ENCODE measurements at regions not wholly inside any gene's neighbourhood (a gene's known extent, or its start where the extent isn't known, plus 50 kb on each side); places are given as distances from the start of the nearest gene placed in this dataset.
"Not testable (repeated sequence)": the region's sequence is repeated elsewhere in the genome, so short reads cannot be mapped to it uniquely, and the experiment has no call there.

- no peak for DNase-seq (ENCODE audit: low read depth)
Measured at GRCh38 chr12:131274906-131275305, 321.2 kb downstream of the ADGRD1 start.

DNA sequence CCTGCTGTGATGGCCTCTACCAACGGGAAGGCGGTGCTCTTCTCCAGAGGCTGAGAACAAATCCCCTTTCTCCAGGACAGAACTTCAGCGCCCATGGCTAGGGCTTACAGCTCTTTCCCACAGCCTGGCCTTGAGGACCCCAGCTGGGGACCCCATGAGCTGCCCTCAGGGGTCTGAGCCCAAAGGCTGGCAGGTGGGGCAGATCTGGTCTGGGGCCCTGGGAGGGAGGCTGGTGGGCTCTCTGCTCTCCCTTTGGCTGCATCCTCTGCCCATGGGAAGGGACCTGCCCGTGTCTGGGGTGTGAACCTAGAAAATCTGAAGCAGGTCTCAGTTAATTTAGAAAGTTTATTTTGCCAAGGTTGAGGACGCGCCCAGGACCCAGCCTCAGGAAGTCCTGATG lies 322.1 kb downstream of the ADGRD1 start:
- no peak for DNase-seq (ENCODE audit: low read depth)

GRCh38 chr12:131276501-131277185 lies 322.9 kb downstream of the ADGRD1 start:
- DNase-seq (ENCODE audit: low read depth) = no peak

GRCh38 chr12:131277186-131278091 lies 323.7 kb downstream of the ADGRD1 start:
- DNase-seq (ENCODE audit: low read depth) = not testable (repeated sequence)

DNA sequence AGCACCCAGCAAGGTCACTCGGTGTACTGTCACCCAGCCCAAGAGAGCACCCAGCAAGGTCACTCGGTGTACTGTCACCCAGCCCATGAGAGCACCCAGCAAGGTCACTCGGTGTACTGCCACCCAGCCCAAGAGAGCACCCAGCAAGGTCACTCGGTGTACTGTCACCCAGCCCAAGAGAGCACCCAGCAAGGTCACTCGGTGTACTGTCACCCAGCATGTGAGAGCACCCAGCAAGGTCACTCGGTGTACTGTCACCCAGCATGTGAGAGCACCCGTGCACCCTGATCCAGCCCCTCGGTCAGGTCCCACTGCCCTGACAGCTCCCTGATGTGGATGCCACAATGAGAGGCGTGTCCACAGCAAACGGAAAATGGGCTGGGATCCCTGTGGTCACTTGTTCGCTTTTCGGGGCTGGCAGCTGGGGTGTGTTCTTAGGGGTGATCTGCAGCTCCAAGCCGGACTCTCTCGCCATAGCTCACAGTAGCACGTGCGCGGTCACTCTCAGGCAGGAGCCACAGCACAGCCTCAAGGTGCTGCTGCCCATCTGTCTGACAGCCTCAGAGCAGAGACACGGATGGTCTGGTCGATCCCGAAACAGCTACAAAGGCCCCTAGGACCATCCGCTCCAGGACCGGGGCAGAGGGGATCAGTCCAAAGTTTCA lies 324.9 kb downstream of the ADGRD1 start:
- DNase-seq (ENCODE audit: low read depth) = not testable (repeated sequence)

DNA sequence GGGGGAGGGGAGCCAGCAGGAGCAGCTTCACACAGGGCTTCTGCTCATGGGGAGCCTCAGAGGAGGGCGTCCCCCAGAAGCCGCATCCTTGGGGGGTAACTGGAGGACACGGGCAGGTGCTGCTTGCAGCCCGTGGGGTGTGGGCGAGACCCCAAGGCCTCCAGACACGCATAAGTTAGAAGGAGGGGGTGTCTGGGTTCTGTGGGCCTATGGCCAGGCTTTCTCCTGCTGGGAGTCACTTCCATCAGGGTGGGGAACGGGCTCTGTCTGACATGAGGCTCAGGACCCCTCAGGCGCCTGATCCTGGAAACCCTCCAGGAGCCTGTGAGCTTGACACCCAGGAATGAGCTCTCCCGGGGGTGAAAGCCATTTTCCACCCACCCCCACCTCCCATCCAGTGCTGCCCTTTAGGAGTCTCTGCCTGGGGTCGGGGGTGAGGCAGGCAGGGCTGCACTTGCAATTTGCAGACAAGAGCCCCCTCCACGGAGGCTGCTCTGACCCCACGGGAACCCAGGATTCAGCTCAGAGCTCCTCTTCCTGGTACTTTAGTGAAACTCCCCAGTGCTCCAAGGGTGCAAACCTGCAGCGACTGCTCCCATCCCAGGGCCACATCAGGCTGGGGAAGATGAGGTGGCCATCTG lies 325.7 kb downstream of the ADGRD1 start:
- no peak for DNase-seq (ENCODE audit: low read depth)

DNA sequence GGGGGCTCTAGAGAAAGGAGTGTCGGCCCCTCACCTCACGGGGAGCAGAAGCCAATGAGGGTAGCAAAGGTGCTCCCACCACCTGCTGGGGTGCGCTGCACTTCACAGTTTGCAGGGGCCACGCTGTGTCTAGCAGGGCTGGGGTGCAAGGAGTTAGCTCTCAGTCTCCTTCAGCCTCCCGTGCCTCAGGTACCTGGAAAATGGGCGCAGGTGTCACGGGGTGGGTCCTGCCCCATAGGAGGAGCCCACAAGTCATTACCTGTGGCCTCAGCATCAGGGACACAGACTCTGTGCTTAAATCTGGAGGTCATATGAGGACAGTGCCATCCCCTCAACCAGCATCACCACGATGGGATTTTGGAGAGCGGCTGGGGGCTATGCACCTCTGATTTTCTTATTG lies 326.7 kb downstream of the ADGRD1 start:
- DNase-seq (ENCODE audit: low read depth) = no peak

DNA sequence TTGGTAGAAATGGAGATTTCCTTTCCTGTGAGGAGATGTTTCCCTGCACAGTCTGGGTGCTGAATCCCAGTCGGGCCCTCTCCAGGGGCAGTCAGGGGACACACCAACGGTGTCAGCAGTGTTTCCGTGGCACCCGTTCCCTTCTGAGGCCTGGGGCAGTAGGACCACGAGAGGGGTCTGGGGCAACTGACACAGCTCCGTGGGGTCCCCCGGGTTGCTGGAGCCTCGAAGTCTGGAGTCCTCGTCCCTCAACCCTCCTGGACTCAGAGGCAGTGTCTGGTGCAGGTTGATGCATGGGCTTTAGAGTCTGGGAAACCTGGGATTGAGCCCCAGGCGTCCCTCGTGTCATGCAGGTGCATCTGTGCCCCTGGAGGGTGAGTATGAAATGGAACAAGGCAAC lies 327.3 kb downstream of the ADGRD1 start:
- no peak for DNase-seq (ENCODE audit: low read depth)

GRCh38 chr12:131282292-131283080 lies 328.8 kb downstream of the ADGRD1 start:
- DNase-seq (ENCODE audit: low read depth) = no peak

GRCh38 chr12:131283191-131283861 lies 329.6 kb downstream of the ADGRD1 start:
- no peak for DNase-seq (ENCODE audit: low read depth)

DNA sequence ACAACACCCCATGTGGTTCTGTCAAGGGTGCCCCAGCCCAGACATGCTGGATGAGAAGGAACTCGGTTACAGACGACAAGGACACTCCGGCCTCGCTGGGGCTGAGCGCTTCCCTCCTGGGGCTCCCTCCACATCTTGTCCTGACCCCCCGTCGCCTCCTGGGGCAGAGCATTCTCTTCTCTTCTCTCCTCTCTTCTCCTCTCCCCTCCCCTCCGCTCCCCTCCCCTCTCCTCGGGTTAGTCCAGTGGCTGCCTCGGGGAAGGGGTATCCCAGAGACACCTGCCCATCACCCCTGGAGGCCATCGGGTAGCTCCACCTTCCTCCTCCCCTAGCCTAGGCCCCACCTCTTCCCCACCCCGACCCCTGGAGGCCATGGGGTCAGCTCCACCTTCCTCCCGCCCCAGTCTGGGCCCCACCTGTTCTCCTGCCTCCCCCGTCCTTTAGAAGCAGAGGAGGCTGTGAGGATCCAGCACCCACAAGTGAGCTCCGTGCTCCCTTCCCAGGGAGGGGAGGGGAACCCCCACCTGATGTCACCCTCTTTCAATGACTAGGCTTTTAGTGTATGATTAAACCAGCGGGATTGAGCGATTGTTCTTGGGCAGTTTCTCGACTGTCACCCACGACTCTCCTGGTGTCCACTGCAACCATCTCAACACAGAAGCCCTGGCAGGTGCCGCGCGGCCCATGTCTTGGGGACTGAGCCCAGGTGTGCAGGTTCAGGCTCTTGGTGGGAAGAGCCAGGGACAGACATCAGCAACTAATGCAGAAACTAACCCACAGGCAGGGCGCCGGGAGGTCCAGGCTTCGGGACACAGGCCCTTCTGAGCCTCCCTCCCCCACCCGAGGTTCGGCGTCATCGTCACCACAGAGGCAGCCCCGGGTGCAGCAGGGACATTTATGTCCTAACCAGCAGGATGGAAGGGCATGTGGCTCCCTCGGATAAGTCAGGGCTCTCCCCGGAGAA lies 330.4 kb downstream of the ADGRD1 start:
- not testable (repeated sequence) for DNase-seq (ENCODE audit: low read depth)

DNA sequence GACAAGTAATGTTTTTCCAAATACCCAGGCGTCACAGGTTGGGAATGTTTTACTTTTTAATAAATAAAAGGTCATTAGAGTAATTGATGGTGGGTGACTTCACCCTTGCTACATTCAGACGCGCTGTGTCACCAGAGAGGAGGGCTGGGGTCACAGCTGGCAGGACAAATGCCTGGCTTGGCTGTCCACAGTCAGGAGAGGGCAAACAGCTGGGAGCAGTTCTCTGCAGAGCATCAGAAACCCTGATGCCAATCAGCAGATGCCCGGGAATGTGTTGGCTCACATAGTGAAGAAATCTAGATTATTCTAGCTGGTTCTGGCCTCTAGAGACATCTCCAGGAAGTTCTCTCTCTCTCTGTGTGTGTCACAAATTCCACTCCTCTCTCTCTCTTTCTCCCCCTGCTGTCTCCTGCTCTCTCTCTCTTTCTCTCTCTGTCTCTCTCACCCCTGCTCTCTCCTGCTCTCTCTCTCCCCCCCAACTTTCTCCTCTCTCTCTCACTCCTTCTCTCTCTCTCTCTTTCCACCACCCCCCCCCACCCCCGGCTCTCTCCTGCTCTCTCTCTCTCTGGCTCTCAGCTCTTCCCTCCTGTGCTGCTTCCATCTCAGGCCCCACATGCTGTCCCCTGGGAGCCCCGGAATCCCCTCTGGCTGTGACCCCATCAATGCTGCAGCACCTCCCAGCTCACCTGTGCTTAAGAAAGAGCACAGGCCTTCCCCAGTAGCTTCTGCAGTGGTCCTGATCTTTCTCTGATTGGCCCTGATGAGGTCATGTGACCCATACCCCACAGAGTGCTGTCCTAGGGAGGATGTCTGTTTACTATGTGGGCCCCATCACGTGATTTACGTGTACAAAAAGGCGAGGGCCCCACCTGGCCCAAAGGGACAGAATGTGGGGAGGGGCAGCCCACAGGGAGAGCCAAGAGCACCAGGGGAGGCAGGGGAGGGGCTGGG lies 331.5 kb downstream of the ADGRD1 start:
- DNase-seq (ENCODE audit: low read depth) = not testable (repeated sequence)

- DNase-seq (ENCODE audit: low read depth) = not testable (repeated sequence)
Measured at GRCh38 chr12:131285905-131286295, 332.2 kb downstream of the ADGRD1 start.

DNA sequence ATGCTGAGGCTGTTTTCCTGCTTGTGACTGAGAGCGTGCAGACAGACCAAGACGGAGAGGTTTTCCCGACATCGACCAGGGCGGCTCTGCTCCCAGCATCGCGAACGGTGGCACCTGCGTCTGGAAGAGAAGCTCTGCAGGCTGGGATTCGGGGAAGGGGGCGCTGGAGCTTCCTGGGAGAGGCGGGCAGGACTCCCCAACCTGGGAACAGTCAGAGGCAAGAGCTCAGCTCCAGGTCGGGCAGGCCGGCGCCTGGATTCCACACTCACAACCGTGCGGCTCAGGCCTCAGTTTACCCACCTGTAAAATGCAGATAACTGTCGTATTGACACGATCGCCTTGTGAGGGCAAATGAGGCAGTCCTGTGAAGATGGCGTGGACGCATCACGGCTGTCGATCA lies 332.6 kb downstream of the ADGRD1 start:
- DNase-seq (ENCODE audit: low read depth) = not testable (repeated sequence)

GRCh38 chr12:131287015-131287937 lies 333.6 kb downstream of the ADGRD1 start:
- DNase-seq (ENCODE audit: low read depth) = no peak

DNA sequence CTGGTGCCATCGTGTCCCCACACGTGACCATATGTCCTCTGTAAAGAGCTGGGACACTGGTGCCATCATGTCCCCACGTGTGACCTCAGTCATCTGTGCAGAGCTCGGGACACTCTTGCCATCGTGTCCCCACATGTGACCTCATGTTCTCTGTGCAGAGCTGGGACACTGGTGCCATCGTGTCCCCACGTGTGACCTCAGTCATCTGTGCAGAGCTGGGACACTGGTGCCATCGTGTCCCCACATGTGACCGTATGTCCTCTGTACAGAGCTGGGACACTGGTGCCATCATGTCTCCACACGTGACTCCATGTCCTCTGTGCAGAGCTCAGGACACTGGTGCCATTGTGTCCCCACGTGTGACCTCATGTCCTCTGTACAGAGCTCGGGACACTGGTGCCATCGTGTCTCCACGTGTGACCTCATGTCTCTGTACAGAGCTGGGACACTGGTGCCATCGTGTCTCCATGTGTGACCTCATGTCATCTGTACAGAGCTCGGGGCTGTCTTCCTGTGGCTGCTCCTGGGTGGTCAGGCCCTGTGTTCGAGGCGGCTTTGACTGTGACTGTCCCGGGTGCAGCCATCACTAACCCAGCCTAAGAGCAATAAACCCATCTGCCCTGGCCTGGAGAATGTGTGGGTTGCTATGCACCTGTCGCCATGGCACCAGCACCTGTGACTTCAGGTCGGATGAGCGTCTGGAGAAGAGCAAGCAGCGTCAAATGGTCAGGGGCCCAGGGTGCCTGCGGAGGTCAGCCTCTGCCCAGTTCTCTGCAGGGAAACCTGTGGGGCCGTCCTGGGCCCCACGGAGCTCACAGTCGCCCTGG lies 334.4 kb downstream of the ADGRD1 start:
- DNase-seq (ENCODE audit: low read depth) = no peak

All from iris pigment epithelial cell (primary cell).